GM06990 (cell line): ENCODE measurements at regions not wholly inside any gene's neighbourhood (a gene's known extent, or its start where the extent isn't known, plus 50 kb on each side); places are given as distances from the start of the nearest gene placed in this dataset.

Experiments
- DNase-seq: peaks from one replicate; pipeline ENCODE4 v3.0.0-alpha.2; 2011; ENCODE audit not compliant: insufficient read length; ENCODE audit errors: extremely low read depth
- H3K27me3 ChIP-seq: replicated peaks from 2 replicates; pipeline ENCODE4 v1.6.0; 2011; ENCODE audit warnings: low read length; ENCODE audit not compliant: control insufficient read depth, insufficient read depth
- H3K36me3 ChIP-seq: 2 replicates; pipeline ENCODE4 v1.5.1; 2011; ENCODE audit warnings: low read length; ENCODE audit not compliant: control insufficient read depth, insufficient read depth
- H3K4me3 ChIP-seq: replicated peaks from 2 replicates; pipeline ENCODE4 v1.5.1; 2011; ENCODE audit warnings: low read depth, mild to moderate bottlenecking, control low read depth, low read length
- TF ChIP-seq, protein P1 (sequence below): IDR thresholded peaks from 2 replicates; pipeline ENCODE4 v1.5.1; 2011; ENCODE audit warnings: low read length, control low read depth, mild to moderate bottlenecking, inconsistent platforms; ENCODE audit not compliant: insufficient read depth, poor library complexity, severe bottlenecking

DNA sequence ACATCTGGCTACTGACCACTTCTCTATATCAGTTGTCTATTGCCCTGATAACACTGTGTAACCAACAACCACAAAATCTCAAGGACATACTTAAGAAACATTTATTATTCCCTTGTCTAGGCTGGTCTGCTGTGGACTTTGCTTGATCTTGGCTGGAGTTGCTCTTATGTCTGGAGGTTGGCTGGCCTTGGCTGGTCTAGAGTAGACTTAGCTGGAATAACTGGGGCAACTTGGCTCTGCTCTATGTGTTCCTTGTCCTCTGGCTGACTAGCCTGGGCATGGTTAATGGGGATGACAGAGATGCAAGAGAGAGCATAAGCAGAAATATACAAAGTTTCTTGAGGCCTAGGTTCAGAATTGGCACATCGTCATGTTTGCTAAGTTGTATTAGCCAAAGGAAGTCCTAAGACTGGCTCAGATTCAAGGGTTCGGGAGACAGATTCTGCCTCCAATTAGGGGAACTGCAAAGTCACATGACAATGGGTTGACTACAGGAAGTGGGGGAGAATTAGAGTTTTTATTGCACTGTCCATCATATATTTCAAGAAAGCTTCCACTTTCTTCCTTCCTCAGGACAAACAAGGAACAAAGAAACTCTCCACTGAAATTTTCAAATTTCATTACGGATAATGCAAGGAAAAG lies 61.4 kb upstream of the HMCN1 start:
- DNase-seq: no peak
- TF ChIP-seq, protein P1, sequence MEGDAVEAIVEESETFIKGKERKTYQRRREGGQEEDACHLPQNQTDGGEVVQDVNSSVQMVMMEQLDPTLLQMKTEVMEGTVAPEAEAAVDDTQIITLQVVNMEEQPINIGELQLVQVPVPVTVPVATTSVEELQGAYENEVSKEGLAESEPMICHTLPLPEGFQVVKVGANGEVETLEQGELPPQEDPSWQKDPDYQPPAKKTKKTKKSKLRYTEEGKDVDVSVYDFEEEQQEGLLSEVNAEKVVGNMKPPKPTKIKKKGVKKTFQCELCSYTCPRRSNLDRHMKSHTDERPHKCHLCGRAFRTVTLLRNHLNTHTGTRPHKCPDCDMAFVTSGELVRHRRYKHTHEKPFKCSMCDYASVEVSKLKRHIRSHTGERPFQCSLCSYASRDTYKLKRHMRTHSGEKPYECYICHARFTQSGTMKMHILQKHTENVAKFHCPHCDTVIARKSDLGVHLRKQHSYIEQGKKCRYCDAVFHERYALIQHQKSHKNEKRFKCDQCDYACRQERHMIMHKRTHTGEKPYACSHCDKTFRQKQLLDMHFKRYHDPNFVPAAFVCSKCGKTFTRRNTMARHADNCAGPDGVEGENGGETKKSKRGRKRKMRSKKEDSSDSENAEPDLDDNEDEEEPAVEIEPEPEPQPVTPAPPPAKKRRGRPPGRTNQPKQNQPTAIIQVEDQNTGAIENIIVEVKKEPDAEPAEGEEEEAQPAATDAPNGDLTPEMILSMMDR: no peak
- no peak overlapping the region for H3K4me3 ChIP-seq
- H3K27me3 ChIP-seq: no peaks in the 10 kb centered on the region
- no peaks in the 10 kb centered on the region for H3K36me3 ChIP-seq

DNA sequence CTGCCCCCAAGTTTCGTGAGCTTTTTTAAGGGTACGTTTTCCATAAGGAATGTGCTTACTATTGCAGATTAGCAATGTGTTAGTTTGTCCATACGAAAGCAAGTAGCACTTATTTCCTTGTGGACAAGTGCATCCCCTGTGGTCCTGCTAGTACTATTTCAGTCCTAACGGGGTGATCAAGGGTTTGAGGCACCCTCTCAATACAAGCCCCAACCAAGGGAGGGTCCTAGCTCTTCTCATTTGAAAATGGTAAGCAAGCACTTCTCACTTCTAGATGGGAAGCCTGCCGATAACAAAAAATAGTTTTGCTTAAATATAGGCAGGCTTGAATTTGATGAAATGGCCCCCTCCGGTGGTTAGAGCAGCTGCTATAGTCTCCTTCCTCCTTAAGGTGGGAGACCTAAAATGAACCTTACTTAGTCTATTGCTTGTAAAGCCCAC lies 64.0 kb upstream of the HMCN1 start:
- Histone ChIP-seq H3K36me3 (no peaks in the 10 kb centered on the region), H3K27me3 (no peaks in the 10 kb centered on the region), H3K4me3 (no peak overlapping the region)
- no peak for DNase-seq
- TF ChIP-seq, protein P1: peak; percentile 54

DNA sequence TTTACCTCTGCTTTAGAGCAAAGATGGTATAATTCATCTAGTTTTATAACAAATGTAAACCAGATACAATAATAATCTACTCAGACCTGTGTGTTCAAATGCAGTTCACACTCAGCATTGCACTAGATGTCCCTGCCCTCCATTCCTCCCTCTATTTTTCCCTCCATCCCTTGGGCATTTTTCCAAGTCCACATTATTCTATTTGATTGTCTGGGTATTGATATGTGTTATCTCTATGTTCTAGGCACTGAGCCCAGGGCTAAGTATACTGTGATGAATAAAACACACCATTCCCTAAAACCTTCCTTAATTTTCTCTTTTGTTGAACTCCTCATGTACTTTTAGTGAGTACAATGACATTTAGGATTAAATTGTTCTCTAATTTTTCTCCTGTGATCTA lies 66.2 kb upstream of the HMCN1 start:
- TF ChIP-seq, protein P1: no peak
- Histone ChIP-seq H3K4me3 (no peak overlapping the region), H3K27me3 (no peaks in the 10 kb centered on the region), H3K36me3 (no peaks in the 10 kb centered on the region)
- no peak for DNase-seq

DNA sequence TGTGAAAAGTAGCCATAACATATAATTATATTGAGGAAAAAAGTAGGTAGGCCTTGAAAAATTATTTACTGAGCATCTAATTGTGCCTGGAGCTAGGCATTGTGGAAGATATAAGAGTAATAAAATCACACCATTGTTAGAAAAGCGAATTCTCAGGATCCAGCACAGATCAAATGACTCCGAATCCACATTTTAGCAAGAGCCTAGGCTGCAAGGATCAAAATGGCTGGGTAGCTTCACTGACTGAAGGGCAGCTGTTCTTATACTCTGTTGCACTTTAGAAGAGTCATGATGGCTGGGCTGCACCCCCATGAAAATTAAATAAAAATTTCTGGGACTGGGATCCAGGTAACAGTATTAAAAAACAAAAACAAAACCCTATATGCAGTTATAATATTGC lies 67.6 kb upstream of the HMCN1 start:
- H3K4me3 ChIP-seq: no peak overlapping the region
- TF ChIP-seq, protein P1: no peak
- H3K36me3 ChIP-seq: no peaks in the 10 kb centered on the region
- H3K27me3 ChIP-seq: no peaks in the 10 kb centered on the region
- no peak for DNase-seq

DNA sequence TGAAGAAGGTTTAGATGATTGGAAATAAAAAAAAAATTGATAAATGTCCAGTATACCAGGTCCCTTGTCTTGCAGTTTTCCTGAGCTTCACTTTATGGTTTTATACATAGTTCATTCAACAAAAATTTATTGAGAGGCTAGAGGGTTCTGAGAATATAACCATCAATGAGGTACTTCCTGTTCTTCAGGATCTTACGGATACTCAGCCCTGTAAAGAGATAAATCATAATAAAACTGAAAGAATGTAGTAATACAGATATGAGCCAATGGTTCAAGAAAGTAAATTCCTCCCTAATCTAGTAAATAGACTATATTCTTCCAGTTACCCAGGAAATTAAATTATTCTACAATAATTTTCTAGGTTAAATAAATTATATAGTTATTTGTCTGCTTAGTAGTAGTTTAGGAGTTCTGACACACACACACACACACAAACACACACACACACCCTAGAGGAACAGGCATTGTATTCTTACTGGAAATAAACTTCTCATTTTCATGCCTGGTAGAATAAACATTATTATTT lies 70.4 kb upstream of the HMCN1 start:
- TF ChIP-seq, protein P1: no peak
- Histone ChIP-seq H3K36me3 (no peaks in the 10 kb centered on the region), H3K4me3 (no peak overlapping the region), H3K27me3 (no peaks in the 10 kb centered on the region)
- no peak for DNase-seq
